IMR-90 (cell line): ENCODE measurements at regions not wholly inside any gene's neighbourhood (a gene's known extent, or its start where the extent isn't known, plus 50 kb on each side); places are given as distances from the start of the nearest gene placed in this dataset.

ENCODE experiments used
- ATAC-seq: fragments of 200-7000 bp; cut with Tn5 transposase; 2 replicates; pipeline ENCODE4 v1.9.1; 2020; ENCODE audit warnings: low read depth, mild to moderate bottlenecking, moderate library complexity
- BruUV-seq: library from RNA; stranded (reverse); fragments of 400-500 nt; replicated peaks from 2 replicates; lab custom pipeline; 2021; lab: Mats Ljungman, UMichigan
- CTCF ChIA-PET: fragments of 300-600 bp; formaldehyde crosslinking; extraction: SDS; loops from one replicate; lab custom pipeline; 2021; ENCODE audit warnings: antibody characterized with exemption; lab: Yijun Ruan, JAX
- POLR2A ChIA-PET: fragments of 300-600 bp; sonication (Branson Sonifier 250); formaldehyde crosslinking; loops from one replicate; lab custom pipeline; 2022; ENCODE audit warnings: antibody characterized with exemption; ENCODE audit not compliant: unreplicated experiment; lab: Charles Lee
- DNase-seq: peaks from one replicate; pipeline ENCODE4 v3.0.0; 2013
- H2AFZ ChIP-seq: replicated peaks from 2 replicates; pipeline ENCODE3; 2013; ENCODE audit warnings: low read length, mild to moderate bottlenecking; ENCODE audit not compliant: poor library complexity
- H2AK5ac ChIP-seq: 2 replicates; pipeline ENCODE4 v1.6.1; 2013; ENCODE audit warnings: low read depth, low read length, inconsistent platforms
- H2AK9ac ChIP-seq: replicated peaks from 2 replicates; pipeline ENCODE3; 2013; ENCODE audit warnings: mild to moderate bottlenecking, low read depth, low read length, moderate library complexity; ENCODE audit not compliant: poor library complexity
- H2BK120ac ChIP-seq: 2 replicates; pipeline ENCODE4 v1.6.1; 2013; ENCODE audit warnings: low read depth, low read length, inconsistent platforms
- H2BK15ac ChIP-seq: 3 replicates; pipeline ENCODE4 v1.6.1; 2013; ENCODE audit warnings: low read depth, low read length, inconsistent platforms
- H2BK20ac ChIP-seq: 2 replicates; pipeline ENCODE4 v1.6.1; 2013; ENCODE audit warnings: low read depth, mild to moderate bottlenecking, inconsistent platforms, low read length, moderate library complexity
- H2BK5ac ChIP-seq: 2 replicates; pipeline ENCODE4 v1.6.1; 2013; ENCODE audit warnings: mild to moderate bottlenecking, low read depth, low read length, inconsistent platforms; ENCODE audit not compliant: poor library complexity, severe bottlenecking
- H3K14ac ChIP-seq: replicated peaks from 2 replicates; pipeline ENCODE4 v1.6.1; 2013; ENCODE audit warnings: low read depth, low read length, inconsistent platforms
- H3K18ac ChIP-seq: 2 replicates; pipeline ENCODE4 v1.6.1; 2013; ENCODE audit warnings: low read depth, low read length, control low read depth
- H3K23ac ChIP-seq: 2 replicates; pipeline ENCODE4 v1.6.1; 2013; ENCODE audit warnings: low read depth, low read length, inconsistent platforms
- H3K27ac ChIP-seq: 2 replicates; pipeline ENCODE4 v1.5.1; 2013; ENCODE audit warnings: mild to moderate bottlenecking, control low read depth, low read length; ENCODE audit not compliant: insufficient read depth
- H3K27me3 ChIP-seq: 2 replicates; pipeline ENCODE4 v1.6.1; 2013; ENCODE audit warnings: low read length; ENCODE audit not compliant: control insufficient read depth, insufficient read depth
- H3K36me3 ChIP-seq: 2 replicates; pipeline ENCODE4 v1.6.1; 2013; ENCODE audit warnings: low read length, mixed read lengths; ENCODE audit not compliant: control insufficient read depth, insufficient read depth
- H3K4ac ChIP-seq: 2 replicates; pipeline ENCODE4 v1.6.1; 2013; ENCODE audit warnings: low read depth, low read length, inconsistent platforms
- H3K4me1 ChIP-seq: 2 replicates; pipeline ENCODE4 v1.6.1; 2013; ENCODE audit warnings: low read length, mixed read lengths; ENCODE audit not compliant: control insufficient read depth, insufficient read depth
- H3K4me2 ChIP-seq: 2 replicates; pipeline ENCODE4 v1.6.1; 2013; ENCODE audit warnings: low read depth, mild to moderate bottlenecking, control low read depth, low read length, moderate library complexity
- H3K4me3 ChIP-seq: 2 replicates; pipeline ENCODE4 v1.5.1; 2013; ENCODE audit warnings: low read depth, mild to moderate bottlenecking, control low read depth, low read length, moderate library complexity; ENCODE audit not compliant: insufficient read depth
- H3K56ac ChIP-seq: 2 replicates; pipeline ENCODE4 v1.6.1; 2013; ENCODE audit warnings: low read length, inconsistent platforms; ENCODE audit not compliant: insufficient read depth; ENCODE audit errors: extremely low read depth
- H3K79me1 ChIP-seq, 2 experiments: 2 replicates each; pipeline ENCODE4 v1.6.1; 2013; ENCODE audit warnings: low read length in 2 of 2, inconsistent platforms in 1 of 2, low read depth in 1 of 2
- H3K9ac ChIP-seq: 2 replicates; pipeline ENCODE4 v1.6.1; 2013; ENCODE audit warnings: low read depth, low read length, control low read depth
- H3K9me1 ChIP-seq: 2 replicates; pipeline ENCODE4 v1.6.1; 2013; ENCODE audit warnings: low read length, inconsistent platforms; ENCODE audit not compliant: insufficient read depth
- H3K9me3 ChIP-seq: 2 replicates; pipeline ENCODE4 v1.6.1; 2013; ENCODE audit warnings: low read length; ENCODE audit not compliant: control insufficient read depth, insufficient read depth
- H4K20me1 ChIP-seq: 2 replicates; pipeline ENCODE4 v1.6.1; 2013; ENCODE audit warnings: low read length, inconsistent platforms; ENCODE audit not compliant: insufficient read depth
- H4K5ac ChIP-seq: 2 replicates; pipeline ENCODE4 v1.6.1; 2013; ENCODE audit warnings: mild to moderate bottlenecking, low read depth, low read length, control low read depth
- H4K8ac ChIP-seq, 2 experiments: 2 replicates each; pipeline ENCODE4 v1.6.1; 2013; ENCODE audit warnings: low read depth in 2 of 2, low read length in 2 of 2, control low read depth in 1 of 2, inconsistent platforms in 1 of 2
- H4K91ac ChIP-seq: 2 replicates; pipeline ENCODE4 v1.6.1; 2013; ENCODE audit warnings: low read depth, low read length, inconsistent platforms; ENCODE audit not compliant: insufficient read depth
- POLR2A ChIP-seq: IDR thresholded peaks from 2 replicates; pipeline ENCODE4 v1.6.1; 2012; ENCODE audit warnings: mild to moderate bottlenecking, low read depth, low read length
- RFX5 ChIP-seq: IDR thresholded peaks from 2 replicates; pipeline ENCODE4 v1.8.0; 2012; ENCODE audit warnings: low read depth, mild to moderate bottlenecking, low read length, moderate library complexity
- SMC3 ChIP-seq: fragments of 150-350 bp; IDR thresholded peaks from 2 replicates; pipeline ENCODE4 v1.6.1; 2016; ENCODE audit warnings: low read depth, mild to moderate bottlenecking, antibody characterized with exemption, low read length, moderate library complexity
- WGBS, 2 experiments: methylation state at CpG; one replicate each; pipeline versions ENCODE4 v1.1.5 to v1.1.7; 2013; ENCODE audit warnings: missing lambda C conversion rate in 2 of 2; ENCODE audit not compliant: insufficient read length in 1 of 2; ENCODE audit errors: extremely low coverage in 2 of 2; 5-methylcytosine and 5-hydroxymethylcytosine counted together
- dilution Hi-C: fragments of 300-500 bp; cut with HindIII; formaldehyde crosslinking; loops from one replicate; pipeline ENCODE4 v1.14.3; 2018; ENCODE audit warnings: low sequenced_read_pairs; ENCODE audit not compliant: unreplicated experiment
- in situ Hi-C: fragments of 300-500 bp; cut with MboI; formaldehyde crosslinking; loops from 3 replicates; pipeline ENCODE4 v1.14.3; 2019; ENCODE audit warnings: low sequenced_read_pairs, inconsistent platforms, mixed read lengths
- intact Hi-C: fragments of 100-400 bp; cut with micrococcal nuclease; formaldehyde crosslinking; loops from 2 replicates; pipeline ENCODE4 v1.10.0; 2022

DNA sequence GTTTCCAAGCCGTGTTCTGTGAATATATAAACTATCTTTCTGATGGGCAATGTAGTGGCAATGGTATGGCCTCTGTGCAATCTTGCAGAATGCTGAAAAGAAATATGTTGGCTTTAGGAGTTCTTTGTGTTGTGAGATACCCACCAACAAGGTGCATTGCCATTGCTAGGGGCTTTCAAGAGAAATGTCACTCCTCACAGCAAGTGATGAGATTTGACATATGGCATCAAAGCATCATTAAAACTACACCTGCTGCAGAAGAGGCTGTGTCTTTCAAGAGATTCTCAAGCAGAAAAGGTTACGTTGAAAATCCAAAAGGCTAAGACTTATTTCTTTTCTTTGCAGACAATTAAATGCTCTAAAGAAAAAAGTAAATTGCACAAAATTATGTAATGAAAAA, 1110.8 kb downstream of the CBLN2 start:
- no peak overlapping the region for H2BK20ac ChIP-seq
- no peak overlapping the region for H2AFZ ChIP-seq
- DNase-seq (no peak), ATAC-seq (no peak)
- H3K18ac ChIP-seq: no peak overlapping the region
- no peak overlapping the region for H3K4me3 ChIP-seq
- no peak overlapping the region for H4K8ac ChIP-seq
- no peak overlapping the region for H2BK120ac ChIP-seq
- no peak overlapping the region for H2BK15ac ChIP-seq
- BruUV-seq: no TSS peak
- TF ChIP-seq SMC3: no peak
- TF ChIP-seq POLR2A: no peak
- no peak for TF ChIP-seq RFX5
- no CpG with 5 or more reads among the region's 2 CpGs for WGBS, 2 experiments
- no peak overlapping the region for H4K5ac ChIP-seq
- in situ Hi-C loops: no loop called here
- H3K23ac ChIP-seq: no peak overlapping the region
- H3K9me1 ChIP-seq: no peaks in the 10 kb centered on the region
- no peak overlapping the region for H3K9ac ChIP-seq
- H3K9me3 ChIP-seq: peaks cover 10% of the 10 kb centered on the region
- no peak overlapping the region for H3K4ac ChIP-seq
- H2AK9ac ChIP-seq: no peak overlapping the region
- H3K27me3 ChIP-seq: no peaks in the 10 kb centered on the region
- no peaks in the 10 kb centered on the region for H4K20me1 ChIP-seq
- H4K91ac ChIP-seq: no peak overlapping the region
- H2BK5ac ChIP-seq: no peak overlapping the region
- no peaks in the 10 kb centered on the region for H3K4me1 ChIP-seq
- CTCF ChIA-PET: no interaction called here
- POLR2A ChIA-PET: no interaction called here
- H3K56ac ChIP-seq: no peak overlapping the region
- no peak overlapping the region for H3K14ac ChIP-seq
- no peak overlapping the region for H2AK5ac ChIP-seq
- intact Hi-C loops: no loop called here
- no peaks in the 10 kb centered on the region for H3K79me1 ChIP-seq
- no peak overlapping the region for H3K27ac ChIP-seq
- dilution Hi-C loops: no loop called here
- H3K36me3 ChIP-seq: no peaks in the 10 kb centered on the region
- H3K4me2 ChIP-seq: no peak overlapping the region
